DMS 273 (cell line): ENCODE measurements at regions not wholly inside any gene's neighbourhood (a gene's known extent, or its start where the extent isn't known, plus 50 kb on each side); places are given as distances from the start of the nearest gene placed in this dataset.

Experiments used
- DNase-seq: peaks from one replicate; lab custom pipeline; 2025; ENCODE audit not compliant: unreplicated experiment; lab: John Stamatoyannopoulos, UW

GRCh38 chr2:173808718-173809117 lies 156.5 kb downstream of the SP3 start:
- peak; percentile 25 for DNase-seq

DNA sequence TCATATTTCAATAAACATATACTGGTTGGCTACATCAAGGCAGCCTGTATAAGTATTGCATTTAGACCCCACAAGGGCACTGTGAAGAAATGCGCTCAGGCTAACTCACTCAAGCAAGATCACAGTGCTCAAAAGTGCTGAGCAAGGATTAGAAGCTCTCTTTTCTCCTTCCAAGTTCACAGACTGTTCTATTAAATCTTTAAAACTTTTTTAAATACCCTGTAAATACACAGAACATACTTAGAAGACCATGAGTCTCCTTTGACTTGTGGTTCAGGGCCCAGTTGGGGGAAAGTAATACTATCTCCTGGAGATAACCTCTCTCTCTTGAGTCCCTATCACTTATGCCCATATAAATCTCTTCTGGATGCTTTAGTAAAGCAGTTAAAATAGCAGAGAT lies 152.9 kb downstream of the SP3 start:
- no peak for DNase-seq

- no peak for DNase-seq
Observed at GRCh38 chr2:173814306-173814705, 150.9 kb downstream of the SP3 start.

DNA sequence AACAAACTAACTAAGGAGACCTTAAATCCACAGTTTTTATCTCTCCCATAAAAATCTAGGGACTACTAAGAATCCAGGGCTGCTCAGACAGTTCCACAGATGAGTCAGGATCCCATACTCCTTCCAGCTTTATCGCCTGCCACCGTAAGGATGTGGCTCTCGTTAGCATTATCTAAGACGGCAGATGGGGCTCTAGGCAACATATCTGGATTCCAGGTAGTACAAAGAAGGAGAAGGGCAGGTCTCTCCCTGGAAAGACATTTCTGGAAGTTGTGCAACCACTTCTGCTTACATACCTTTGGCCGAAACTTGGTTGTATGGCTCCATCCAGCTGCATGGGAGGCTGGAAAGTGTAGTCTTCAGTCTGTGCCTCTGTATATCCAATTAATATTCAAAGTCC lies 149.4 kb downstream of the SP3 start:
- DNase-seq, result no peak

DNA sequence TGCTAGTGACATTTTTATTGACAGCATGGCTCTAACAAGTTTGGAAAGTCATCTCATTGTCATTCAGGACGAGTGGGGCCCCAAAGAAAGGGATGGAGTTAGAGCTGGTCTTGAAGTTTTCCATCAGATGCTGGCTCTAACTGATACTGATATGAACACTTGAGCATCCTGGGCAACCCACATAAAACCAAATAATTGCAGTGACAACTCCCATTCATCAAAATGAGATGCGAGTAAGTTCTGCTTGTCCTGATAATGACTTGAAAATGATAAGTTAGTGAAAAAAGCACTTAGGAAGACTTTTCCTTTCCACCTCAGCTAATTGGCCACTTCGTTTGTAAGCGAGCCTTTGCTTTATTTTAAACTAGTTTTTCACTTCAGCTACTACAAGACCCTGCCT lies 147.6 kb downstream of the SP3 start:
- DNase-seq, result no peak

DNA sequence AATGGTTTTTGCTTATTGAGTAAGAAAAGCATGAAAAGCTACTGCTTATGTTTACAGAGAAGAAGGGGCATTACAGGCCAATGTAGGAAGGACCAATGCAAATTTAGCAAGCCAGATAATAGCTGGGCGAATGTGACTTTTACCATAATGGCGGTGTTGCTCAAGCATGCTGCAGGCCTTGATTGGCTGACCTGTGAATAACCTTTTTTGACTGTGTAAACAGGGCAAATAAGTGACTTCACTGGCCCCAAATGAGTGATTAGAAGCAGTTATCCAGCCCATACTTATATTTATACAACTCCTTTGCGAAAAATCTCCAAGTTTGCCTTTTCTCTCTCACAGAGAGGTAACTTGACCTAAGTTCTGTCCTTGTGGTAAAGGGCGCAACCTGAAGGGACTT lies 146.9 kb downstream of the SP3 start:
- DNase-seq, result no peak

GRCh38 chr2:173819852-173820251 lies 145.3 kb downstream of the SP3 start:
- DNase-seq, result no peak

DNA sequence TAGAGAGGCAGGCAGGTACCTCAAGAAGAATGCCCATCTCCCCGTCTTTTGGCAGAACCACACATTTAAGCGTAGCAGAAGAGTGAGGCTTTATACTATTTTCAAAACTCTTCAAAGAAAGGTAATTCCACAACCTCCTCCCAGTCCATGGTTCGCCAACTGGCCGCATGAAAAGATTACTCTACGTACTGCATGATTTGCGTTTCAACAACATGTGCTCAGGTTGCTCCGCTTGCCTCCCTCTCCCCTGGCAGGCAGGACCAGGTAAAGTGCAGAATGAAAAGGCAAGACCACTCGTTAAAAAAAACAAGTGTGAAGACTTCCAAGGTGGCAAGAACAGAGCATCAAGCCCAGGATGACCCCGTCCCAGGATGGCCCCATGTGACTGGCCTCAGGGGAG lies 143.7 kb downstream of the SP3 start:
- no peak for DNase-seq

GRCh38 chr2:173822889-173823542 lies 142.2 kb downstream of the SP3 start:
- DNase-seq, result no peak

DNA sequence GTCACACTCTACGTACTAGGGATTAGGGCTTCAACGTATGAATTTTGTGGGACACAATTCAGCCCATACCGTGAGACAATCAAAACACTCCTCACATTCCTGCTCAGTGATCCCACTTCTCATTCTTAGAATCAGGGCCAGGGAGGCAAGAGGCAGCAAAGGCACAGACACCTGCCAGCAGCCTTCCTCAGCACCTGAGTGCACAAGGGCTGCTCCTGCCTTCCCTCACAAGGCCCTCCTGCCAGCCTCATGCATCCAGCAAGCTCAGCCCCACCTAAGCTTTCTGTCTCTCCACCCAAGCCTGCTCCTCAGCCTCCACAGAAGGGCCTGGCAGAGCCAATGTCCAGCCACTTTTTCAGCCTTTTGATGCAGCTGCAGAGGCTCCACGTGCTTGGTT lies 141.6 kb downstream of the SP3 start:
- DNase-seq, result no peak

- no peak for DNase-seq
Observed at GRCh38 chr2:173828189-173829142, 136.7 kb downstream of the SP3 start.

GRCh38 chr2:173829727-173830126 lies 135.4 kb downstream of the SP3 start:
- DNase-seq, result no peak

DNA sequence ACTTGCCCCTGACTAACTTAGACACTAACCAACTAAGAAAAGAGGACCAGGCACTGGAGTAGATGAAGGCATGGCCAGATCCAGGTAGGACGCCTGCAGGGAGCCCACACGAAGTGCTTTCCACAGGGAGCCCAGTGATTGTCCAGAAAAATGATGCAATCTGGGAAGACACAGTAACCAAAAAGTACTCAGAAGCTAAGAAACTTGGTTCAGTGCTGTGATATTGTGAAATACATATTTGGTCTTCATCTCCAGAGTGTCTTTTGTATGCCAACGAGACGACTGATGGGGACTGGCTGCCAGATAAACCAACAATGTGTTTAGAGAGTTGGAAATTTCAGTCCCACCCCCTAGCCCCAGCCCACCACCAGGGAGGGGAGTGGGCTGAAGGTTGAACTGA lies 135.0 kb downstream of the SP3 start:
- no peak for DNase-seq

- no peak for DNase-seq
Observed at GRCh38 chr2:173831312-173832229, 133.6 kb downstream of the SP3 start.

GRCh38 chr2:173834141-173834540 lies 131.0 kb downstream of the SP3 start:
- DNase-seq, result no peak

DNA sequence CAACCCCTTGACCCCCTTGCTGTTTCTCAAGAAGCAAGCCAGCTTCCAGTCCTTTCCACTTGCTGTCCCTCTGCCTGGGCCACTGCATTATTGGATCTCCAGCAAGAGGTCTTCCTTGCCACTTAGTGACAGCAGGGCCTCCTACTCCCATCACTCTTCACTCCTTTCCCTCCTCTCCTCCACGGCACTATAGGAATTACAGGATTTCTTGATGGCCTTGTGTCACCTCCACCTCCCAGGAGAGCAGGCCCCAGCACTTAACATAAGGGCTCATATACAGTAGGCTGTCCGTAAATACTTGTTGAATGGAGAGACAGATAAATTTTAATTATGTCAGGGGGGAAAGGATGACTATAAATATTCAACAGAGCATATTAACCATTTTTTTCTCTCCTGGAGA lies 129.4 kb downstream of the SP3 start:
- DNase-seq, result peak; percentile 16

DNA sequence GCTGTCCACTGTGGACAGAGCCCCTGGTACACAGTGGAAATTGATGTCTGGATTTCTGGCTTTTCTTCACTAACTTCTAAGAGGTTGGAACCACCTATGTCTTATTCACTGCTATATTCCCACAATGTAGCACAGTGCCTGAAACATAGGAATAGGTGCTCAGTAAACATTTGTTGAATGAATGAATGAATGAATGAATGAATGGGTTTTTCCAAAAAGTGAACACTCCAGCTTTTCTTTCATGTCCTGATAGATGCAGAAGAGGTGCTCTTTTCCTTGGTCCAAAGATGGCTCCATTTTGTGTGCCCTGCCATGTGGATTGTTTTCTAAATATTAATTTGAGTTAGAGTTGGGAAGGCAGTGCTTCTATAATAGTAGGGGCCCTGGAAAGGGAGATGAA lies 124.1 kb downstream of the SP3 start:
- DNase-seq, result no peak

DNA sequence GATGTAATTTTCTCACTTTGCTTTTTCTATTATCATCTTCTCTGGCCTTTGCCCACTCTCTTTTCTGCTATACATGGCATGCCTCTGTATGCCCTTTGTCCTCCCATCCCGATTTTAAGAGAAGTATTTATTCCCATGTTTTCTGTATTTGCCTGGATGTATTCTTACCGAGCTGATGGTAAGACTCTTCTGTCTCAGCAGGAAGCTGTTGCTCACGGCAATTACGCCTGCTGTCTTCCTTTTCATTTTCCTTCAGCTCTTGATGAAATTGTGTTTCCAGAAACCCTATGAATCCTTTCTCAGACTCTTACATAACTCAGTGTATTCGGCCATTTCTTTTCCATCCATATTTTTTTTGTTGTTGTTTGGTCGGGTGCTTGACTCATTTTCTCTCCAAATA lies 121.6 kb downstream of the SP3 start:
- no peak for DNase-seq

GRCh38 chr2:173851141-173851641 lies 114.0 kb downstream of the SP3 start:
- DNase-seq, result no peak

DNA sequence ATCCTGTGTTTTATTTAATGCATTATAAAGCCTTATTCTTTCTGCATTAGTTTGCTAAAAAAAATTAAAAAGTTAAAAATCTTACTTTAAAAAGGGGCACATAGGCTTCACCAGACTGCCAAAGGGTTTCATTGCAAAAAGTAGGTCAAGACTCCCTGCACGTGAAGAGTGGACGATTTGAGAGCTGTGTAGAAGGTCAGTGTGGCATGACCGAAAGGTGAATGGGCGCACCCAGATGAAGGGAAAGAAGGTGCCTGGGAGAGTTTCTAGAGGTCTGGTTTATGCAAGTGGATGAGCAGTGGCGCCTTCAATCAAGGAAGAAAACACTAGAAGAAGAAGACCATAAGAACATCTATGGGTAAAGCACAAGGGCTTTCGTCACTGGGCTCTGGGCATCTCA lies 111.0 kb downstream of the SP3 start:
- no peak for DNase-seq

DNA sequence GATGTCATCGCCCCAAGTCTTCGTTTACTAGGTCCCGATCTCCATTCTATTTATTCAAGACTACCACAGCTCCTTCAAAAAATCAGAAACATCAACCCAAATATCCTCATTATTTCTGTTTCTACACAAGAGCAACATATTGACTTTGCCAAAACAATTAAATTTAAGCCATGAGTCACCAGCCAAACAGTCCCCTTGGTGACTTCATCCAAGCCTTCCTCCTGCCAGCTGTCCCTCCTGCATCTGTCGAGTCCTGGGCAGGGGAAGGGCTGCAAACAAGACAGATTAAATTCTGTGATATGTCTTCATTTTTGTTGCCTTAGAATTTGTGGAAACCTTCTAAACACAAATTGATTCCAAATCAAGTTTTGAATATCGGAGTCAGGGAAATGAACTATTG lies 110.3 kb downstream of the SP3 start:
- DNase-seq, result peak; percentile 91
